ENCODE measurements at regions not wholly inside any gene's neighbourhood (a gene's known extent, or its start where the extent isn't known, plus 50 kb on each side); places are given as distances from the start of the nearest gene placed in this dataset.

DNA sequence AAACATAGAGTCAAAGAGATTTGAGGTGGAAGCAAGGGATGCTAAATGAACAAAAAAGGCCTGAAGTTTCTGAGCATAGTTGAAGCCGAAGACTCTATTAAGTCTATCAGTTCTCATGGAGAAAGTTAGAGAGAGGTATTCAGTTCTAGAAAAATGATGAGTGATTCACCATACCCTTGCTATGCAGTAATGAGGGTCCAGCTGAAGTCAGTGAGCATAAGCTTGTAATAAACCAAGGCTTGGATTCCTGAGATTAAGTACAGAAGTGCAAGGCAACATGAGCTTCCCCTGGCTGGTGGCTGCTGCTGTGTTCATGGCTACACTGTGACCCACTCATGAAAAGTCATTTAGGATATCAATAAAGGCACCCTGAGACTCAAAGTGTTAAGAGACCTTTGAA, 129.7 kb upstream of the MTAP start:
- no peak for TF ChIP-seq POLR2A (IDR thresholded peaks at IDR 0.05; ENCODE audit: low read length)
- TF ChIP-seq GATA1 (IDR thresholded peaks at IDR 0.05; ENCODE audit: low read depth, low read length): no peak

Data from erythroblast (primary cell).